ENCODE measurements at regions not wholly inside any gene's neighbourhood (a gene's known extent, or its start where the extent isn't known, plus 50 kb on each side); places are given as distances from the start of the nearest gene placed in this dataset.
"Not testable (repeated sequence)": the region's sequence is repeated elsewhere in the genome, so short reads cannot be mapped to it uniquely, and the experiment has no call there.

DNA sequence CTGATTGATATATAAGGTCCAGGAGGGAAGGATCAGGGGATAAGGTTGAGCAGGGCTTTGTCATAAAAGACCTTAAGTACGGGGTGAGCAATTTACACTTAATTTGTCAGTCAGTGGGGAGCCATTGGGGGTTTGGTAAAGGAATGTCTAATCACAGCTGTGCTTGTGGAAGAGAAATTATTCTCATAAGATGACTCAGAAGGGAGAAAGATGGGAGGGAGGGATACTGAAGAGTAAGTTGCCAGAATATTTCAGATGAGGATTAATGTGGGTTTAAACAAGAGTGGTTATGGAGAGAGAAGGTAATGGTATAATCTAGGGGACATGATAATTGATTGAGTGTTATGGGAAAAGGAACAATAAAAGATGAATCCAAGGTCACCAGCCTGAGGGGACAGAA is 500.1 kb upstream of the CCDC196 start:
- H3K36me3 ChIP-seq (ENCODE audit: control insufficient read depth, insufficient read depth, low read length): no peaks in the 10 kb centered on the region
- no peaks in the 10 kb centered on the region for H3K79me2 ChIP-seq (ENCODE audit: control insufficient read depth, insufficient read depth, low read length)
- no peak overlapping the region for H3K27ac ChIP-seq (ENCODE audit: insufficient read depth, low read length)
- H3K4me3 ChIP-seq (replicated peaks in 1 of 4; ENCODE audit: control extremely low read depth in 1 of 4, insufficient read depth in 1 of 4, low read depth in 3 of 4, low read length in 4 of 4): no peak overlapping the region
- no peaks in the 10 kb centered on the region for H3K4me1 ChIP-seq (ENCODE audit: control insufficient read depth, extremely low read depth, insufficient read depth, low read length)
- H3K9ac ChIP-seq (ENCODE audit: insufficient read depth, low read length): no peak overlapping the region
- H4K20me1 ChIP-seq (ENCODE audit: control insufficient read depth, extremely low read depth, insufficient read depth, low read length): no peaks in the 10 kb centered on the region
- no peaks in the 10 kb centered on the region for H3K9me3 ChIP-seq (ENCODE audit: control insufficient read depth, insufficient read depth, low read depth, low read length)
- DNase-seq (ENCODE audit: low read depth in 2 of 2): peak in 1 of 2 donors; percentile 7
- no peaks in the 10 kb centered on the region for H3K27me3 ChIP-seq (ENCODE audit: control insufficient read depth, insufficient read depth, low read length)
- H3K4me2 ChIP-seq (ENCODE audit: extremely low read depth, insufficient read depth, low read length): no peak overlapping the region
- TF ChIP-seq, protein P1, sequence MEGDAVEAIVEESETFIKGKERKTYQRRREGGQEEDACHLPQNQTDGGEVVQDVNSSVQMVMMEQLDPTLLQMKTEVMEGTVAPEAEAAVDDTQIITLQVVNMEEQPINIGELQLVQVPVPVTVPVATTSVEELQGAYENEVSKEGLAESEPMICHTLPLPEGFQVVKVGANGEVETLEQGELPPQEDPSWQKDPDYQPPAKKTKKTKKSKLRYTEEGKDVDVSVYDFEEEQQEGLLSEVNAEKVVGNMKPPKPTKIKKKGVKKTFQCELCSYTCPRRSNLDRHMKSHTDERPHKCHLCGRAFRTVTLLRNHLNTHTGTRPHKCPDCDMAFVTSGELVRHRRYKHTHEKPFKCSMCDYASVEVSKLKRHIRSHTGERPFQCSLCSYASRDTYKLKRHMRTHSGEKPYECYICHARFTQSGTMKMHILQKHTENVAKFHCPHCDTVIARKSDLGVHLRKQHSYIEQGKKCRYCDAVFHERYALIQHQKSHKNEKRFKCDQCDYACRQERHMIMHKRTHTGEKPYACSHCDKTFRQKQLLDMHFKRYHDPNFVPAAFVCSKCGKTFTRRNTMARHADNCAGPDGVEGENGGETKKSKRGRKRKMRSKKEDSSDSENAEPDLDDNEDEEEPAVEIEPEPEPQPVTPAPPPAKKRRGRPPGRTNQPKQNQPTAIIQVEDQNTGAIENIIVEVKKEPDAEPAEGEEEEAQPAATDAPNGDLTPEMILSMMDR (conservative IDR thresholded peaks at IDR 0.05 in 1 of 2, IDR thresholded peaks at IDR 0.05 in 1 of 2; ENCODE audit: low read depth in 1 of 2, low read length in 2 of 2): no peak
- TF ChIP-seq EZH2 (IDR thresholded peaks at IDR 0.05; ENCODE audit: low read length, missing control alignments): no peak
- no peak overlapping the region for H2AFZ ChIP-seq (ENCODE audit: low read length)

- H3K36me3 ChIP-seq (ENCODE audit: control insufficient read depth, insufficient read depth, low read length): no peaks in the 10 kb centered on the region
- TF ChIP-seq EZH2 (IDR thresholded peaks at IDR 0.05; ENCODE audit: low read length, missing control alignments): no peak
- TF ChIP-seq, protein P1 (conservative IDR thresholded peaks at IDR 0.05 in 1 of 2, IDR thresholded peaks at IDR 0.05 in 1 of 2; ENCODE audit: low read depth in 1 of 2, low read length in 2 of 2): no peak
- H3K27ac ChIP-seq (ENCODE audit: insufficient read depth, low read length): no peak overlapping the region
- no peak overlapping the region for H3K4me2 ChIP-seq (ENCODE audit: extremely low read depth, insufficient read depth, low read length)
- no peaks in the 10 kb centered on the region for H3K9me3 ChIP-seq (ENCODE audit: control insufficient read depth, insufficient read depth, low read depth, low read length)
- no peak overlapping the region for H2AFZ ChIP-seq (ENCODE audit: low read length)
- H4K20me1 ChIP-seq (ENCODE audit: control insufficient read depth, extremely low read depth, insufficient read depth, low read length): no peaks in the 10 kb centered on the region
- DNase-seq (ENCODE audit: low read depth in 2 of 2): no peak
- no peaks in the 10 kb centered on the region for H3K79me2 ChIP-seq (ENCODE audit: control insufficient read depth, insufficient read depth, low read length)
- no peak overlapping the region for H3K9ac ChIP-seq (ENCODE audit: insufficient read depth, low read length)
- no peak overlapping the region for H3K4me3 ChIP-seq (replicated peaks in 1 of 4; ENCODE audit: control extremely low read depth in 1 of 4, insufficient read depth in 1 of 4, low read depth in 3 of 4, low read length in 4 of 4)
- H3K4me1 ChIP-seq (ENCODE audit: control insufficient read depth, extremely low read depth, insufficient read depth, low read length): no peaks in the 10 kb centered on the region
- H3K27me3 ChIP-seq (ENCODE audit: control insufficient read depth, insufficient read depth, low read length): no peaks in the 10 kb centered on the region
These were observed 496.2 kb upstream of the CCDC196 start for GRCh38 chr14:65989981-65990380.

DNA sequence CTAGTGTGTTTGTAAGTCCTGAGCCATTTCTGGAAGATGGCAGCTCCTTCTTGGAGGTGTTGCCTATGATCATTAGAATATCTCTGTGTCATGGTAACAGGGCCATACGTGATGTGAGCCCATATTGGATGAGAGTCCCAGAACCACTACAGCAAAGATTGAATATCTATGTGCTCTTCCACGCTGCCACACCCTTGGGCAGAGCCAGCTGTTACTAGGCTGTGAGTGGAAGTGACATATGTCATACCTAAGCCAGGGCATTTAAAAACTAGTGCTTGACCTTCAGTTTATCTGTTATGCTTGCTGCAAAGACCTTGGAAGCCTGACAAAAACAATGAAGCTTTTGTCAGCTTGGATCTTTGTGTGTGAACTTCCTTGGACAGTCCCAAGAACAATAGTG is 495.1 kb upstream of the CCDC196 start:
- no peak overlapping the region for H2AFZ ChIP-seq (ENCODE audit: low read length)
- no peak for TF ChIP-seq EZH2 (IDR thresholded peaks at IDR 0.05; ENCODE audit: low read length, missing control alignments)
- TF ChIP-seq, protein P1 (conservative IDR thresholded peaks at IDR 0.05 in 1 of 2, IDR thresholded peaks at IDR 0.05 in 1 of 2; ENCODE audit: low read depth in 1 of 2, low read length in 2 of 2): no peak
- no peak overlapping the region for H3K4me2 ChIP-seq (ENCODE audit: extremely low read depth, insufficient read depth, low read length)
- no peaks in the 10 kb centered on the region for H4K20me1 ChIP-seq (ENCODE audit: control insufficient read depth, extremely low read depth, insufficient read depth, low read length)
- no peak overlapping the region for H3K4me3 ChIP-seq (replicated peaks in 1 of 4; ENCODE audit: control extremely low read depth in 1 of 4, insufficient read depth in 1 of 4, low read depth in 3 of 4, low read length in 4 of 4)
- no peak for DNase-seq (ENCODE audit: low read depth in 2 of 2)
- H3K9ac ChIP-seq (ENCODE audit: insufficient read depth, low read length): no peak overlapping the region
- H3K79me2 ChIP-seq (ENCODE audit: control insufficient read depth, insufficient read depth, low read length): no peaks in the 10 kb centered on the region
- H3K27me3 ChIP-seq (ENCODE audit: control insufficient read depth, insufficient read depth, low read length): no peaks in the 10 kb centered on the region
- no peaks in the 10 kb centered on the region for H3K36me3 ChIP-seq (ENCODE audit: control insufficient read depth, insufficient read depth, low read length)
- no peaks in the 10 kb centered on the region for H3K4me1 ChIP-seq (ENCODE audit: control insufficient read depth, extremely low read depth, insufficient read depth, low read length)
- no peak overlapping the region for H3K27ac ChIP-seq (ENCODE audit: insufficient read depth, low read length)
- H3K9me3 ChIP-seq (ENCODE audit: control insufficient read depth, insufficient read depth, low read depth, low read length): no peaks in the 10 kb centered on the region

DNA sequence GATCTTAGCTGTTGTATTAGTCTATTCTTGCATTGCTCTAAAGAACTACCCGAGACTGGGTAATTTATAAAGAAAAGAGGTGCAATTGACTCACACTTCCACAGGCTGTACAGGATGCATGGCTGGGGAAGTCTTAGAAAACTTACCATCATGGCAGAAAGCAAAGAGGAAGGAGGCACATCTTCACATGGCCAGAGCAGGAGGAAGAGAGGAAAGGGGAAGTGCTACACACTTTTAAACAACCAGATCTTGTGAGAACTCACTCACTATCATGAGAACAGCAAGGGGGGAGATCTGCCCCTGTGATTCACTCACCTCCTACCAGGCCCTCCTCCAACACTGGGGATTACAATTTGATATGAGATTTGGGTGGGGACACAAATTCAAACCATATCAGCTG is 494.2 kb upstream of the CCDC196 start:
- H3K9me3 ChIP-seq (ENCODE audit: control insufficient read depth, insufficient read depth, low read depth, low read length); H3K9ac ChIP-seq (ENCODE audit: insufficient read depth, low read length); H3K79me2 ChIP-seq (ENCODE audit: control insufficient read depth, insufficient read depth, low read length); DNase-seq (ENCODE audit: low read depth in 2 of 2); H2AFZ ChIP-seq (ENCODE audit: low read length); H3K27ac ChIP-seq (ENCODE audit: insufficient read depth, low read length); H3K4me2 ChIP-seq (ENCODE audit: extremely low read depth, insufficient read depth, low read length); H3K27me3 ChIP-seq (ENCODE audit: control insufficient read depth, insufficient read depth, low read length); H4K20me1 ChIP-seq (ENCODE audit: control insufficient read depth, extremely low read depth, insufficient read depth, low read length); H3K4me1 ChIP-seq (ENCODE audit: control insufficient read depth, extremely low read depth, insufficient read depth, low read length); H3K36me3 ChIP-seq (ENCODE audit: control insufficient read depth, insufficient read depth, low read length); H3K4me3 ChIP-seq (replicated peaks in 1 of 4; ENCODE audit: control extremely low read depth in 1 of 4, insufficient read depth in 1 of 4, low read depth in 3 of 4, low read length in 4 of 4): not testable (repeated sequence)

All from fibroblast of lung (primary cell).